ENCODE measurements at regions not wholly inside any gene's neighbourhood (a gene's known extent, or its start where the extent isn't known, plus 50 kb on each side); places are given as distances from the start of the nearest gene placed in this dataset.

GRCh38 chrX:39047174-39047573, 245.9 kb downstream of the MID1IP1 start:
- H3K4me1 ChIP-seq (ENCODE audit: control insufficient read depth, insufficient read depth, low read length), result no peaks in the 10 kb centered on the region
- no peak overlapping the region for H2AK5ac ChIP-seq (ENCODE audit: low read depth, low read length)
- intact Hi-C loops (cut with micrococcal nuclease), result no loop called here
- no peaks in the 10 kb centered on the region for H3K79me1 ChIP-seq (ENCODE audit: low read depth in 1 of 2, low read length in 2 of 2)
- no peak overlapping the region for H4K8ac ChIP-seq (ENCODE audit: low read depth in 2 of 2, low read length in 2 of 2)
- no peak overlapping the region for H2BK5ac ChIP-seq (ENCODE audit: low read depth, low read length, poor library complexity, severe bottlenecking)
- no peak overlapping the region for H2BK20ac ChIP-seq (ENCODE audit: low read depth, low read length)
- no peak overlapping the region for H2AFZ ChIP-seq (replicated peaks; ENCODE audit: low read length, poor library complexity)
- in situ Hi-C loops (cut with MboI; ENCODE audit: low sequenced_read_pairs), result no loop called here
- POLR2A ChIA-PET (ENCODE audit: unreplicated experiment), result no interaction called here
- H4K20me1 ChIP-seq (ENCODE audit: insufficient read depth, low read length), result no peaks in the 10 kb centered on the region
- no peak overlapping the region for H4K91ac ChIP-seq (ENCODE audit: insufficient read depth, low read depth, low read length)
- no peak overlapping the region for H3K4ac ChIP-seq (ENCODE audit: low read depth, low read length)
- CTCF ChIA-PET, result interaction anchor here (0.6 kb wide), 1 partner anchor 307 kb away, joined by 3 read pairs; no protein-coding TSS in a partner anchor
- DNase-seq (no peak), ATAC-seq (ENCODE audit: low read depth) (no peak)
- dilution Hi-C loops (cut with HindIII; ENCODE audit: low sequenced_read_pairs, unreplicated experiment), result no loop called here
- H3K4me2 ChIP-seq (ENCODE audit: low read depth, low read length), result no peak overlapping the region
- no peak overlapping the region for H3K18ac ChIP-seq (ENCODE audit: low read depth, low read length)
- H2BK15ac ChIP-seq (ENCODE audit: low read depth, low read length), result no peak overlapping the region
- H3K56ac ChIP-seq (ENCODE audit: extremely low read depth, insufficient read depth, low read length), result no peak overlapping the region
- peaks cover 8% of the 10 kb centered on the region for H3K27me3 ChIP-seq (ENCODE audit: control insufficient read depth, insufficient read depth, low read length)
- H2BK120ac ChIP-seq (ENCODE audit: low read depth, low read length), result no peak overlapping the region
- H3K27ac ChIP-seq (ENCODE audit: insufficient read depth, low read length), result no peak overlapping the region
- no TSS peak for BruUV-seq (replicated peaks)
- no peaks in the 10 kb centered on the region for H3K36me3 ChIP-seq (ENCODE audit: control insufficient read depth, insufficient read depth, low read length)
- H3K23ac ChIP-seq (ENCODE audit: low read depth, low read length), result no peak overlapping the region
- no peaks in the 10 kb centered on the region for H3K9me3 ChIP-seq (ENCODE audit: control insufficient read depth, insufficient read depth, low read length)
- no CpG with 5 or more reads among the region's 2 CpGs for WGBS, 2 experiments (ENCODE audit: extremely low coverage in 2 of 2, insufficient read length in 1 of 2)
- no peak overlapping the region for H3K4me3 ChIP-seq (ENCODE audit: insufficient read depth, low read depth, low read length)
- no peak overlapping the region for H3K9ac ChIP-seq (ENCODE audit: low read depth, low read length)
- no peak for TF ChIP-seq CEBPB (IDR thresholded peaks at IDR 0.05; ENCODE audit: low read depth, low read length)
- TF ChIP-seq, protein P1, sequence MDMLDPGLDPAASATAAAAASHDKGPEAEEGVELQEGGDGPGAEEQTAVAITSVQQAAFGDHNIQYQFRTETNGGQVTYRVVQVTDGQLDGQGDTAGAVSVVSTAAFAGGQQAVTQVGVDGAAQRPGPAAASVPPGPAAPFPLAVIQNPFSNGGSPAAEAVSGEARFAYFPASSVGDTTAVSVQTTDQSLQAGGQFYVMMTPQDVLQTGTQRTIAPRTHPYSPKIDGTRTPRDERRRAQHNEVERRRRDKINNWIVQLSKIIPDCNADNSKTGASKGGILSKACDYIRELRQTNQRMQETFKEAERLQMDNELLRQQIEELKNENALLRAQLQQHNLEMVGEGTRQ (IDR thresholded peaks at IDR 0.05; ENCODE audit: low read depth, low read length), result no peak
- no peak for TF ChIP-seq FOS (IDR thresholded peaks at IDR 0.05; ENCODE audit: low read depth, low read length)
- TF ChIP-seq SMC3 (IDR thresholded peaks at IDR 0.05; ENCODE audit: low read depth, low read length), result no peak
- TF ChIP-seq MXI1 (IDR thresholded peaks at IDR 0.05; ENCODE audit: borderline replicate concordance, low read depth, low read length), result no peak
- no peak for TF ChIP-seq ELK1 (IDR thresholded peaks at IDR 0.05; ENCODE audit: borderline replicate concordance, low read depth, low read length)
- TF ChIP-seq, protein P2, sequence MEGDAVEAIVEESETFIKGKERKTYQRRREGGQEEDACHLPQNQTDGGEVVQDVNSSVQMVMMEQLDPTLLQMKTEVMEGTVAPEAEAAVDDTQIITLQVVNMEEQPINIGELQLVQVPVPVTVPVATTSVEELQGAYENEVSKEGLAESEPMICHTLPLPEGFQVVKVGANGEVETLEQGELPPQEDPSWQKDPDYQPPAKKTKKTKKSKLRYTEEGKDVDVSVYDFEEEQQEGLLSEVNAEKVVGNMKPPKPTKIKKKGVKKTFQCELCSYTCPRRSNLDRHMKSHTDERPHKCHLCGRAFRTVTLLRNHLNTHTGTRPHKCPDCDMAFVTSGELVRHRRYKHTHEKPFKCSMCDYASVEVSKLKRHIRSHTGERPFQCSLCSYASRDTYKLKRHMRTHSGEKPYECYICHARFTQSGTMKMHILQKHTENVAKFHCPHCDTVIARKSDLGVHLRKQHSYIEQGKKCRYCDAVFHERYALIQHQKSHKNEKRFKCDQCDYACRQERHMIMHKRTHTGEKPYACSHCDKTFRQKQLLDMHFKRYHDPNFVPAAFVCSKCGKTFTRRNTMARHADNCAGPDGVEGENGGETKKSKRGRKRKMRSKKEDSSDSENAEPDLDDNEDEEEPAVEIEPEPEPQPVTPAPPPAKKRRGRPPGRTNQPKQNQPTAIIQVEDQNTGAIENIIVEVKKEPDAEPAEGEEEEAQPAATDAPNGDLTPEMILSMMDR (conservative IDR thresholded peaks at IDR 0.05; ENCODE audit: low read depth, low read length), result no peak
- no peak for TF ChIP-seq CHD1 (IDR thresholded peaks at IDR 0.05; ENCODE audit: low read depth, low read length)
- H4K5ac ChIP-seq (ENCODE audit: low read depth, low read length), result no peak overlapping the region
- no peaks in the 10 kb centered on the region for H3K9me1 ChIP-seq (ENCODE audit: insufficient read depth, low read length)
- H3K14ac ChIP-seq (replicated peaks; ENCODE audit: low read depth, low read length), result no peak overlapping the region
- H2AK9ac ChIP-seq (replicated peaks; ENCODE audit: low read depth, low read length, poor library complexity), result no peak overlapping the region

Data from IMR-90 (cell line).